ENCODE measurements at regions not wholly inside any gene's neighbourhood (a gene's known extent, or its start where the extent isn't known, plus 50 kb on each side); places are given as distances from the start of the nearest gene placed in this dataset.

GRCh38 chr18:60987963-60988362, 345.3 kb upstream of the CDH20 start:
- H3K27ac ChIP-seq (ENCODE audit: low read depth in 1 of 2, low read length in 1 of 2): no peak overlapping the region
- H3K4me1 ChIP-seq (ENCODE audit: control insufficient read depth in 2 of 2, insufficient read depth in 2 of 2, low read length in 2 of 2): no peaks in the 10 kb centered on the region
- DNase-seq (ENCODE audit: low read depth in 6 of 9, low spot score in 9 of 9): no peak
- no peaks in the 10 kb centered on the region for H3K36me3 ChIP-seq (ENCODE audit: control insufficient read depth in 2 of 2, insufficient read depth in 2 of 2, low read length in 1 of 2)
- no peaks in the 10 kb centered on the region for H3K27me3 ChIP-seq (ENCODE audit: control insufficient read depth in 2 of 2, insufficient read depth in 1 of 2, low read length in 1 of 2)
- H3K9me3 ChIP-seq (ENCODE audit: control insufficient read depth in 2 of 2, insufficient read depth in 1 of 2, low read length in 1 of 2): no peaks in the 10 kb centered on the region
- 89% methylated on average over 1 of the region's 1 CpG for WGBS
- H3K4me3 ChIP-seq (ENCODE audit: low read length in 2 of 2): no peak overlapping the region

- no peak overlapping the region for H3K4me3 ChIP-seq (ENCODE audit: low read length in 2 of 2)
- no peaks in the 10 kb centered on the region for H3K27me3 ChIP-seq (ENCODE audit: control insufficient read depth in 2 of 2, insufficient read depth in 1 of 2, low read length in 1 of 2)
- H3K36me3 ChIP-seq (ENCODE audit: control insufficient read depth in 2 of 2, insufficient read depth in 2 of 2, low read length in 1 of 2): no peaks in the 10 kb centered on the region
- DNase-seq (ENCODE audit: low read depth in 6 of 9, low spot score in 9 of 9): no peak
- WGBS: 89% methylated on average over 1 of the region's 1 CpG
- H3K4me1 ChIP-seq (ENCODE audit: control insufficient read depth in 2 of 2, insufficient read depth in 2 of 2, low read length in 2 of 2): no peaks in the 10 kb centered on the region
- H3K27ac ChIP-seq (ENCODE audit: low read depth in 1 of 2, low read length in 1 of 2): no peak overlapping the region
- no peaks in the 10 kb centered on the region for H3K9me3 ChIP-seq (ENCODE audit: control insufficient read depth in 2 of 2, insufficient read depth in 1 of 2, low read length in 1 of 2)
Observed at GRCh38 chr18:60996326-60996725, 336.9 kb upstream of the CDH20 start.

- WGBS: 95% methylated on average over 5 of the region's 5 CpGs
- Histone ChIP-seq H3K27me3 (ENCODE audit: control insufficient read depth in 2 of 2, insufficient read depth in 1 of 2, low read length in 1 of 2) (no peaks in the 10 kb centered on the region), H3K4me1 (ENCODE audit: control insufficient read depth in 2 of 2, insufficient read depth in 2 of 2, low read length in 2 of 2) (no peaks in the 10 kb centered on the region), H3K4me3 (ENCODE audit: low read length in 2 of 2) (no peak overlapping the region), H3K9me3 (ENCODE audit: control insufficient read depth in 2 of 2, insufficient read depth in 1 of 2, low read length in 1 of 2) (no peaks in the 10 kb centered on the region), H3K27ac (ENCODE audit: low read depth in 1 of 2, low read length in 1 of 2) (no peak overlapping the region), H3K36me3 (ENCODE audit: control insufficient read depth in 2 of 2, insufficient read depth in 2 of 2, low read length in 1 of 2) (no peaks in the 10 kb centered on the region)
- DNase-seq (ENCODE audit: low read depth in 6 of 9, low spot score in 9 of 9): no peak
Observed at GRCh38 chr18:60996822-60997221, 336.4 kb upstream of the CDH20 start.

GRCh38 chr18:61001138-61001537, 332.1 kb upstream of the CDH20 start:
- no peak overlapping the region for H3K4me3 ChIP-seq (ENCODE audit: low read length in 2 of 2)
- H3K27ac ChIP-seq (ENCODE audit: low read depth in 1 of 2, low read length in 1 of 2): no peak overlapping the region
- 92% methylated on average over 2 of the region's 2 CpGs for WGBS
- H3K36me3 ChIP-seq (ENCODE audit: control insufficient read depth in 2 of 2, insufficient read depth in 2 of 2, low read length in 1 of 2): no peaks in the 10 kb centered on the region
- H3K4me1 ChIP-seq (ENCODE audit: control insufficient read depth in 2 of 2, insufficient read depth in 2 of 2, low read length in 2 of 2): no peaks in the 10 kb centered on the region
- no peaks in the 10 kb centered on the region for H3K27me3 ChIP-seq (ENCODE audit: control insufficient read depth in 2 of 2, insufficient read depth in 1 of 2, low read length in 1 of 2)
- H3K9me3 ChIP-seq (ENCODE audit: control insufficient read depth in 2 of 2, insufficient read depth in 1 of 2, low read length in 1 of 2): no peaks in the 10 kb centered on the region
- DNase-seq (ENCODE audit: low read depth in 6 of 9, low spot score in 9 of 9): no peak

- no peaks in the 10 kb centered on the region for H3K27me3 ChIP-seq (ENCODE audit: control insufficient read depth in 2 of 2, insufficient read depth in 1 of 2, low read length in 1 of 2)
- DNase-seq (ENCODE audit: low read depth in 6 of 9, low spot score in 9 of 9): no peak
- H3K4me1 ChIP-seq (ENCODE audit: control insufficient read depth in 2 of 2, insufficient read depth in 2 of 2, low read length in 2 of 2): no peaks in the 10 kb centered on the region
- no peaks in the 10 kb centered on the region for H3K36me3 ChIP-seq (ENCODE audit: control insufficient read depth in 2 of 2, insufficient read depth in 2 of 2, low read length in 1 of 2)
- H3K9me3 ChIP-seq (ENCODE audit: control insufficient read depth in 2 of 2, insufficient read depth in 1 of 2, low read length in 1 of 2): peaks cover 0 to 3% of the 10 kb centered on the region in 2 donors
- no peak overlapping the region for H3K4me3 ChIP-seq (ENCODE audit: low read length in 2 of 2)
- WGBS: 95% methylated on average over 4 of the region's 4 CpGs
- H3K27ac ChIP-seq (ENCODE audit: low read depth in 1 of 2, low read length in 1 of 2): no peak overlapping the region
Observed at GRCh38 chr18:61006687-61007224, 326.5 kb upstream of the CDH20 start.

GRCh38 chr18:61019338-61020301, 313.6 kb upstream of the CDH20 start:
- 93% methylated on average over 3 of the region's 3 CpGs for WGBS
- Histone ChIP-seq H3K9me3 (ENCODE audit: control insufficient read depth in 2 of 2, insufficient read depth in 1 of 2, low read length in 1 of 2) (peaks cover 0 to 5% of the 10 kb centered on the region in 2 donors), H3K27ac (ENCODE audit: low read depth in 1 of 2, low read length in 1 of 2) (no peak overlapping the region), H3K4me3 (ENCODE audit: low read length in 2 of 2) (no peak overlapping the region), H3K4me1 (ENCODE audit: control insufficient read depth in 2 of 2, insufficient read depth in 2 of 2, low read length in 2 of 2) (no peaks in the 10 kb centered on the region), H3K36me3 (ENCODE audit: control insufficient read depth in 2 of 2, insufficient read depth in 2 of 2, low read length in 1 of 2) (no peaks in the 10 kb centered on the region), H3K27me3 (ENCODE audit: control insufficient read depth in 2 of 2, insufficient read depth in 1 of 2, low read length in 1 of 2) (no peaks in the 10 kb centered on the region)
- DNase-seq (ENCODE audit: low read depth in 6 of 9, low spot score in 9 of 9): no peak

- Histone ChIP-seq H3K27ac (ENCODE audit: low read depth in 1 of 2, low read length in 1 of 2) (no peak overlapping the region), H3K4me3 (ENCODE audit: low read length in 2 of 2) (no peak overlapping the region), H3K9me3 (ENCODE audit: control insufficient read depth in 2 of 2, insufficient read depth in 1 of 2, low read length in 1 of 2) (peaks cover 0 to 5% of the 10 kb centered on the region in 2 donors)
Observed at GRCh38 chr18:61025596-61025995, 307.6 kb upstream of the CDH20 start.

GRCh38 chr18:61031626-61032025, 301.6 kb upstream of the CDH20 start:
- no peak for DNase-seq (ENCODE audit: low read depth in 6 of 9, low spot score in 9 of 9)
- no peaks in the 10 kb centered on the region for H3K4me1 ChIP-seq (ENCODE audit: control insufficient read depth in 2 of 2, insufficient read depth in 2 of 2, low read length in 2 of 2)
- 94% methylated on average over 2 of the region's 2 CpGs for WGBS
- H3K36me3 ChIP-seq (ENCODE audit: control insufficient read depth in 2 of 2, insufficient read depth in 2 of 2, low read length in 1 of 2): no peaks in the 10 kb centered on the region
- H3K4me3 ChIP-seq (ENCODE audit: low read length in 2 of 2): no peak overlapping the region
- H3K27ac ChIP-seq (ENCODE audit: low read depth in 1 of 2, low read length in 1 of 2): no peak overlapping the region
- no peaks in the 10 kb centered on the region for H3K27me3 ChIP-seq (ENCODE audit: control insufficient read depth in 2 of 2, insufficient read depth in 1 of 2, low read length in 1 of 2)
- H3K9me3 ChIP-seq (ENCODE audit: control insufficient read depth in 2 of 2, insufficient read depth in 1 of 2, low read length in 1 of 2): no peaks in the 10 kb centered on the region

More at GRCh38 chr18:61025596-61025995, 307.6 kb upstream of the CDH20 start:
- DNase-seq (ENCODE audit: low read depth in 6 of 9, low spot score in 9 of 9): no peak
- Histone ChIP-seq H3K4me1 (ENCODE audit: control insufficient read depth in 2 of 2, insufficient read depth in 2 of 2, low read length in 2 of 2) (no peaks in the 10 kb centered on the region), H3K27me3 (ENCODE audit: control insufficient read depth in 2 of 2, insufficient read depth in 1 of 2, low read length in 1 of 2) (no peaks in the 10 kb centered on the region), H3K36me3 (ENCODE audit: control insufficient read depth in 2 of 2, insufficient read depth in 2 of 2, low read length in 1 of 2) (no peaks in the 10 kb centered on the region)
- WGBS: 94% methylated on average over 1 of the region's 1 CpG

- H3K27ac ChIP-seq (ENCODE audit: low read depth in 1 of 2, low read length in 1 of 2): no peak overlapping the region
- no peaks in the 10 kb centered on the region for H3K27me3 ChIP-seq (ENCODE audit: control insufficient read depth in 2 of 2, insufficient read depth in 1 of 2, low read length in 1 of 2)
- no peak for DNase-seq (ENCODE audit: low read depth in 6 of 9, low spot score in 9 of 9)
- H3K4me3 ChIP-seq (ENCODE audit: low read length in 2 of 2): no peak overlapping the region
- no peaks in the 10 kb centered on the region for H3K4me1 ChIP-seq (ENCODE audit: control insufficient read depth in 2 of 2, insufficient read depth in 2 of 2, low read length in 2 of 2)
- H3K9me3 ChIP-seq (ENCODE audit: control insufficient read depth in 2 of 2, insufficient read depth in 1 of 2, low read length in 1 of 2): no peaks in the 10 kb centered on the region
- 95% methylated on average over 2 of the region's 2 CpGs for WGBS
- H3K36me3 ChIP-seq (ENCODE audit: control insufficient read depth in 2 of 2, insufficient read depth in 2 of 2, low read length in 1 of 2): no peaks in the 10 kb centered on the region
Observed at GRCh38 chr18:61034580-61034979, 298.6 kb upstream of the CDH20 start.
